Neural crest cell (in vitro differentiated cells): ENCODE measurements at regions not wholly inside any gene's neighbourhood (a gene's known extent, or its start where the extent isn't known, plus 50 kb on each side); places are given as distances from the start of the nearest gene placed in this dataset.

Experiments used
- DNase-seq: peaks from one replicate; pipeline ENCODE4 v3.0.0; 2021; ENCODE audit warnings: low read depth, mixed read lengths, low spot score
- H3K27ac Mint-ChIP-seq: one replicate; pipeline ENCODE4 v1.8.0; 2021; ENCODE audit warnings: mild to moderate bottlenecking, mixed read lengths; ENCODE audit not compliant: unreplicated experiment
- H3K27me3 Mint-ChIP-seq: 2 replicates; pipeline ENCODE4 v1.8.0; 2021; ENCODE audit warnings: low read depth, mild to moderate bottlenecking, mixed read lengths
- H3K36me3 Mint-ChIP-seq: 2 replicates; pipeline ENCODE4 v1.8.0; 2021; ENCODE audit warnings: low read depth, mild to moderate bottlenecking, mixed read lengths
- H3K4me1 Mint-ChIP-seq: 2 replicates; pipeline ENCODE4 v1.8.0; 2021; ENCODE audit warnings: mixed read lengths
- H3K4me3 Mint-ChIP-seq: one replicate; pipeline ENCODE4 v1.8.0; 2021; ENCODE audit warnings: mild to moderate bottlenecking, mixed read lengths
- H3K9me3 Mint-ChIP-seq: 2 replicates; pipeline ENCODE4 v1.8.0; 2021; ENCODE audit warnings: mixed read lengths
- TF ChIP-seq, protein P1 (sequence below): fragments of 200-600 bp; sonication (generic); conservative IDR thresholded peaks from 2 replicates; pipeline ENCODE4 v1.5.0; 2021; ENCODE audit warnings: antibody characterized with exemption, mild to moderate bottlenecking

DNA sequence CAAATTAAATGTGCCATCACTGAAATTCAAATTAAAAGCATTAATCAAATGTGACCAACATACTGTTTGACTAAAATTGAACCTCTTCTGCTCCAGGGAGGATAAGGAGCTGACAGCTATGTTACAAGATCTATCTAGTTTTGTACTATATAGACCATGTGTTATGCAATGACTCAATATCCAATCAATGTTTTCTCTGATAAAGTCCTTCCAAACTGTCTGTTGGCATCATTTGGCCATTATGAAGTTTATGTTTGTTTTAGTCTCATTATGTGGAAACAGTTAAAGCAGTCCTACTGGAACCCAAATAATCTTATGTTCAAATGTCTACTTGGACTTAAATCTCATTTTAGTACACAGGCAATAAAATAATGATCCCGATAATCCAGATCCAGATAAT, 267.0 kb upstream of the THBS1 start:
- H3K4me1 Mint-ChIP-seq, result no peaks in the 10 kb centered on the region
- no peak overlapping the region for H3K4me3 Mint-ChIP-seq
- no peaks in the 10 kb centered on the region for H3K27me3 Mint-ChIP-seq
- TF ChIP-seq, protein P1, sequence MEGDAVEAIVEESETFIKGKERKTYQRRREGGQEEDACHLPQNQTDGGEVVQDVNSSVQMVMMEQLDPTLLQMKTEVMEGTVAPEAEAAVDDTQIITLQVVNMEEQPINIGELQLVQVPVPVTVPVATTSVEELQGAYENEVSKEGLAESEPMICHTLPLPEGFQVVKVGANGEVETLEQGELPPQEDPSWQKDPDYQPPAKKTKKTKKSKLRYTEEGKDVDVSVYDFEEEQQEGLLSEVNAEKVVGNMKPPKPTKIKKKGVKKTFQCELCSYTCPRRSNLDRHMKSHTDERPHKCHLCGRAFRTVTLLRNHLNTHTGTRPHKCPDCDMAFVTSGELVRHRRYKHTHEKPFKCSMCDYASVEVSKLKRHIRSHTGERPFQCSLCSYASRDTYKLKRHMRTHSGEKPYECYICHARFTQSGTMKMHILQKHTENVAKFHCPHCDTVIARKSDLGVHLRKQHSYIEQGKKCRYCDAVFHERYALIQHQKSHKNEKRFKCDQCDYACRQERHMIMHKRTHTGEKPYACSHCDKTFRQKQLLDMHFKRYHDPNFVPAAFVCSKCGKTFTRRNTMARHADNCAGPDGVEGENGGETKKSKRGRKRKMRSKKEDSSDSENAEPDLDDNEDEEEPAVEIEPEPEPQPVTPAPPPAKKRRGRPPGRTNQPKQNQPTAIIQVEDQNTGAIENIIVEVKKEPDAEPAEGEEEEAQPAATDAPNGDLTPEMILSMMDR, result no peak
- H3K36me3 Mint-ChIP-seq, result no peaks in the 10 kb centered on the region
- H3K27ac Mint-ChIP-seq, result no peak overlapping the region
- no peak for DNase-seq
- H3K9me3 Mint-ChIP-seq, result no peaks in the 10 kb centered on the region

DNA sequence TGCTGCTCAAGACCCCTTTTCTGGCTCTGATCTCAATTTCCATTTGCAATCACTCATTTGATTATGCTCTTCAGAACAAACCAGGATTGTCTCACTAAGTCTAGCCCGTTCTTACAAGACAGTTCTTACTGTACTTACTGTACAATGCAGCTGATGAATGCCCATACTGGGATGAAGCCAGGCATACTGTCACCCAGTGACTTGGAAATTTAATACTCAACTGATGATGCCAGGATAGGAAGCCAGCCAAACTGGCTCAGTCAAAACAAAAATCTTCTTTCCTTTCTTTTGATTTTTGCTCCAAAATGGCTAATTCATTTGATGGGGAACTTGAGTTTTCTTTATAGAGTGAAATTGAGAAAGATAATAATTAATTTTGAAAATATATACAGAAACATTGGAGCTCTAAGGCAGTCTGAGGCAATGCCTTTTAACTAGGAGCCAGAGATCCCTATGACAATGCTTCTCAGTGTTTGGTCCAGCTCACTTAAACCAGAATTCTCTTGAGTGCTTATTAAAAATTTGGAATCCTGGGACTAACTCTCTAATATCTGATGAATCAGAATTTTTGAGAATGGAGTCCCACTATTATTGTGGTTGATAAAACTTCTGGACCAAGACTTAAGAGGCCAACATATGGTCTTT, 265.6 kb upstream of the THBS1 start:
- no peaks in the 10 kb centered on the region for H3K36me3 Mint-ChIP-seq
- no peaks in the 10 kb centered on the region for H3K4me1 Mint-ChIP-seq
- no peak overlapping the region for H3K27ac Mint-ChIP-seq
- TF ChIP-seq, protein P1, result no peak
- peaks cover 3% of the 10 kb centered on the region for H3K9me3 Mint-ChIP-seq
- no peak overlapping the region for H3K4me3 Mint-ChIP-seq
- no peak for DNase-seq
- no peaks in the 10 kb centered on the region for H3K27me3 Mint-ChIP-seq

DNA sequence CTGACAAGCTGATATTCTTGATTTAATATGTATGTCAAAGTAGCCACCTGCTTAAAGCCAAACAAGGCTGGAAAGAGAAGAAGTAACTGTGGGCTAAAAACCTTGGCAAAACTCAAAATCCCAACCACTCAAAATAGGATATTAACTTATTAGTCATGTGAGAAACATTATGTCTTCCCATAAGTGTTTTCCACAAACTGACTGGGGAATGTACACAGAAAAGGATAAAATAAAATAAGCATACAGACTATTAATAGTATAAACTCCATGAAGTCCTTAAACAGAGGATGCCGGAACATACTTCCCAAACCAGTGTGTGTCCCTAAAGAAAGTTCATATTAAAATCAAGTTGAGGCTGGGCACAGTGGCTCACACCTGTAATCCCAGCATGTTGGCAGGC, 263.7 kb upstream of the THBS1 start:
- no peak overlapping the region for H3K4me3 Mint-ChIP-seq
- no peaks in the 10 kb centered on the region for H3K4me1 Mint-ChIP-seq
- no peaks in the 10 kb centered on the region for H3K27me3 Mint-ChIP-seq
- peaks cover 10% of the 10 kb centered on the region for H3K9me3 Mint-ChIP-seq
- TF ChIP-seq, protein P1, result no peak
- DNase-seq, result no peak
- peaks cover 4% of the 10 kb centered on the region for H3K36me3 Mint-ChIP-seq
- H3K27ac Mint-ChIP-seq, result no peak overlapping the region

DNA sequence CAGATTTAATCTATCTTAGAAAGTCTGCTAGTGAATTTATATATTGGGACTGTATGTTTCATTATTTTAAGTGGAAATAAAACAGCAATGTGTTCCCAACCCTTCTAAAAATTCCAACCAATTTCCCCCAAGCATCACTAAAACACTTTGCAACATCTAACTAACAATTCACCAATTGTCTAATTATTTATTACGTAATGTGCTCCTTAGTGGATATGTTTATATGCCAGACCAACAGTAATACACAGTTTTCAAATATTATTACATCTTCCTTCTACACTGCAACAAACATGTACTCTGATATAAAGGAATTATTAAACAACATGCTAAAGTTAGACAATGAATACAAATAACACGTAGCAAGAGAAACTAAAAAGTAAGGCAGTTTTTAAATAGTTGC, 262.6 kb upstream of the THBS1 start:
- H3K27me3 Mint-ChIP-seq, result no peaks in the 10 kb centered on the region
- TF ChIP-seq, protein P1, result no peak
- DNase-seq, result no peak
- H3K4me3 Mint-ChIP-seq, result no peak overlapping the region
- H3K9me3 Mint-ChIP-seq, result peaks cover 10% of the 10 kb centered on the region
- H3K27ac Mint-ChIP-seq, result no peak overlapping the region
- peaks cover 4% of the 10 kb centered on the region for H3K36me3 Mint-ChIP-seq
- H3K4me1 Mint-ChIP-seq, result no peaks in the 10 kb centered on the region

DNA sequence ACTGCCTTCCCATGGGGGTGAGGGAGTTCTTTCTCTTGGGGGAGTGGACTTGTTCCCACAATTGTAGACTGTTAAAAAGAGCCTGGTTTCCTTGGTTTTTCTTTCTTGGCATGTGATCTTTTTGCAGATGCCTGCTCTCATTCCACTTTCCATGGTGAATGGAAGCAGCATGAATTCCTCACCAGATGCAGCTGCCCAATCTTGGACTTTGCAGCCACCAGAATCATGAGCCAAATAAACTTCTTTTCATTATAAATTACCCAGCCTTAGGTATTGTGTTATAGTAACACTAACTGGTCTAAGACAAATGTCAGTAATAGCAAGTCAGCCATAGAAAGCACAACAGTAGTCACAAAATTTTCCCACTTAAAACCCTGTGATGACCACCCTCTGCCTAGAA, 260.5 kb upstream of the THBS1 start:
- TF ChIP-seq, protein P1, result no peak
- H3K9me3 Mint-ChIP-seq, result peaks cover 10% of the 10 kb centered on the region
- no peaks in the 10 kb centered on the region for H3K27me3 Mint-ChIP-seq
- H3K4me3 Mint-ChIP-seq, result no peak overlapping the region
- no peaks in the 10 kb centered on the region for H3K4me1 Mint-ChIP-seq
- H3K27ac Mint-ChIP-seq, result no peak overlapping the region
- no peak for DNase-seq
- peaks cover 4% of the 10 kb centered on the region for H3K36me3 Mint-ChIP-seq

DNA sequence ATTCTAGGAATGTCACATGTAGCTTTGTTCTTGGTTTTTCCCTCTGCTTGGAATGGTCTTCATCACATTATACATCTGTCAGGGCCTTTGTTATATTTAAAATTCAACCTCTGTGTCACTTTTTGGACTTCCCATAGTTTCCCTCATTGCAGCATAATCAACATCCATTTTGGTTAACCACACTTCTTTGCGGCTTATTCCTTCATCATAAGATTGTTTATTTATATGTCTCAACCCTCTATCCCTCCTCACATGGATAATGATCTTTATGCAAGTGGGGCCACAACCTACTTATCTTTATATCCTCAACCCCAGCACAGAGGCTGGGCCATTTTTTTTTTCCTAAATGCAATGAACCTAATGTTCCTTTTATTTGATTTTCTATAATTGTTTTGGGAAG, 260.0 kb upstream of the THBS1 start:
- peaks cover 10% of the 10 kb centered on the region for H3K9me3 Mint-ChIP-seq
- H3K27me3 Mint-ChIP-seq, result no peaks in the 10 kb centered on the region
- no peak overlapping the region for H3K4me3 Mint-ChIP-seq
- H3K36me3 Mint-ChIP-seq, result peaks cover 4% of the 10 kb centered on the region
- TF ChIP-seq, protein P1, result no peak
- DNase-seq, result no peak
- H3K4me1 Mint-ChIP-seq, result no peaks in the 10 kb centered on the region
- H3K27ac Mint-ChIP-seq, result no peak overlapping the region
